Activated naive CD8-positive, alpha-beta T cell treated with anti-CD3 and anti-CD28 coated beads, Interleukin-2, amount 50 U/mL, for 24 hours (primary cell): ENCODE measurements at regions not wholly inside any gene's neighbourhood (a gene's known extent, or its start where the extent isn't known, plus 50 kb on each side); places are given as distances from the start of the nearest gene placed in this dataset.
"Not testable (repeated sequence)": the region's sequence is repeated elsewhere in the genome, so short reads cannot be mapped to it uniquely, and the experiment has no call there.

Source experiments
- ATAC-seq: fragments of 150-1000 bp; cut with Tn5 transposase; one replicate; pipeline ENCODE4 v1.10.0; 2021
- DNase-seq: peaks from one replicate; pipeline ENCODE4 v3.0.0; 2021
- H3K27ac Mint-ChIP-seq: one replicate; pipeline ENCODE4 v1.8.0; 2021; ENCODE audit warnings: mild to moderate bottlenecking, mixed read lengths
- H3K27me3 Mint-ChIP-seq: one replicate; pipeline ENCODE4 v1.8.0; 2021; ENCODE audit warnings: mixed read lengths
- H3K36me3 Mint-ChIP-seq: one replicate; pipeline ENCODE4 v1.8.0; 2021; ENCODE audit warnings: low read depth, mixed read lengths
- H3K4me1 Mint-ChIP-seq: one replicate; pipeline ENCODE4 v1.8.0; 2021; ENCODE audit warnings: mixed read lengths
- H3K4me3 Mint-ChIP-seq: one replicate; pipeline ENCODE4 v1.8.0; 2021; ENCODE audit warnings: mild to moderate bottlenecking, moderate library complexity, mixed read lengths
- H3K9me3 Mint-ChIP-seq: one replicate; pipeline ENCODE4 v1.8.0; 2021; ENCODE audit warnings: mixed read lengths

GRCh38 chr16:46381344-46381743 is 239.8 kb downstream of the SHCBP1 start:
- H3K27me3 Mint-ChIP-seq, H3K27ac Mint-ChIP-seq, H3K9me3 Mint-ChIP-seq, H3K4me1 Mint-ChIP-seq, ATAC-seq, H3K36me3 Mint-ChIP-seq, DNase-seq, H3K4me3 Mint-ChIP-seq: not testable (repeated sequence)
